GM12874 (cell line): ENCODE measurements at regions not wholly inside any gene's neighbourhood (a gene's known extent, or its start where the extent isn't known, plus 50 kb on each side); places are given as distances from the start of the nearest gene placed in this dataset.

Experiments used
- TF ChIP-seq, protein P1 (sequence below): IDR thresholded peaks from 2 replicates; pipeline ENCODE4 v1.5.1; 2011; ENCODE audit warnings: low read depth, mild to moderate bottlenecking, control low read depth, low read length, moderate library complexity; ENCODE audit not compliant: insufficient read depth

DNA sequence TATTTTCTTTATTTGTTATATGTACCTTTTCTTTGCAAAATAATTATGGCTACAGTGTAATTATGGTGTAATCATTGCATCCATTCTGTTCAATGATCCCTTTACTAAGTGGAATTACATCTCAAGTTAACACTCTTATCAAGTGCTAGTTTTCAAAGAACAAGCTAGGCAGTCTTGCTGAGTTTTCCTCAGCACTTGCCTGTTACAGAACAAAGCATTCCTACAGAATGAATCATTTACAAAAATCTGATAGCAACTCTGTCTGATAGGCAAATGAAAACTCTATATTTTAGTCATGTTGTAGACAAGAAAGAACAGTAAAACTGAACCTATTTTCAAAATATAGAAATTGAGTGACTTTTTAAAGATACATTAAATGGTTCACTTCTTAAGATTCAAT is 109.8 kb upstream of the POU3F2 start:
- TF ChIP-seq, protein P1, sequence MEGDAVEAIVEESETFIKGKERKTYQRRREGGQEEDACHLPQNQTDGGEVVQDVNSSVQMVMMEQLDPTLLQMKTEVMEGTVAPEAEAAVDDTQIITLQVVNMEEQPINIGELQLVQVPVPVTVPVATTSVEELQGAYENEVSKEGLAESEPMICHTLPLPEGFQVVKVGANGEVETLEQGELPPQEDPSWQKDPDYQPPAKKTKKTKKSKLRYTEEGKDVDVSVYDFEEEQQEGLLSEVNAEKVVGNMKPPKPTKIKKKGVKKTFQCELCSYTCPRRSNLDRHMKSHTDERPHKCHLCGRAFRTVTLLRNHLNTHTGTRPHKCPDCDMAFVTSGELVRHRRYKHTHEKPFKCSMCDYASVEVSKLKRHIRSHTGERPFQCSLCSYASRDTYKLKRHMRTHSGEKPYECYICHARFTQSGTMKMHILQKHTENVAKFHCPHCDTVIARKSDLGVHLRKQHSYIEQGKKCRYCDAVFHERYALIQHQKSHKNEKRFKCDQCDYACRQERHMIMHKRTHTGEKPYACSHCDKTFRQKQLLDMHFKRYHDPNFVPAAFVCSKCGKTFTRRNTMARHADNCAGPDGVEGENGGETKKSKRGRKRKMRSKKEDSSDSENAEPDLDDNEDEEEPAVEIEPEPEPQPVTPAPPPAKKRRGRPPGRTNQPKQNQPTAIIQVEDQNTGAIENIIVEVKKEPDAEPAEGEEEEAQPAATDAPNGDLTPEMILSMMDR = no peak

DNA sequence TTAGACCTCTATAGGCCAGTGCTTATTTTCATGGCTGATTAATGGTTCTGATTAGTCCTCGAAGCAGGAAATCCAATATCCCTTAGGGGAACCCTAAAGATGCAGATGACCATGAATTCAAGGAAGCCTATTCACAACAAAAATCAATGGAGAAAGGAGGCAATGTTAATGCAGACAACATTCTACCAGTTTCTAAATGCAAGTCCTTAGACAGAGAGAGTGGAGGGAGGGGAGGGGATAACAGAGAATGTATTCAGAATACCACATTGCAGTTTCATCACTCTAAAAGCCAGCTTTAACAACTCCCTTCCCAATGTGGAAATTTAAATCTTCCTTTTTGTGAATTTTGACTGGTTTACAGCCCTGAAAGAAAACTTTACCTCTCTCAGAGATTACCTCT is 87.1 kb upstream of the POU3F2 start:
- TF ChIP-seq, protein P1 = no peak

DNA sequence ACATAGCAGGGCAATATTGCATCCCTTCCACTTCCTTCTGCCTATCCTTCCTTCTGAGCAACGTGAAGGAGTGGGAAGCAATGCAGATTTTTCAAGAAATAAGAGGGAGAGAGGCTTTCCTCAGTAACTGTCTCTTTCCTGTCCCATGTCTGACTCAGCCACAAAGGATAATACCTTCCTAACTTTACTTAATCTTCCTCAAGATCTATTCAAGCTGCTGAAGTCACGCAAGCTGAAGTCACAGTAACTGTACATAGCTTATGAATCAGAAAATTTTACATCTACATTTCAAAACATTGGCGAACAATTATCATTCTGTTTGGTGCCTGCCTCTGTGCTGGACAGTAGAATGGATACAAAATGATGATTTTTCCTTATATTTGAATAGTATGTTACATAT is 86.4 kb upstream of the POU3F2 start:
- TF ChIP-seq, protein P1 = no peak

DNA sequence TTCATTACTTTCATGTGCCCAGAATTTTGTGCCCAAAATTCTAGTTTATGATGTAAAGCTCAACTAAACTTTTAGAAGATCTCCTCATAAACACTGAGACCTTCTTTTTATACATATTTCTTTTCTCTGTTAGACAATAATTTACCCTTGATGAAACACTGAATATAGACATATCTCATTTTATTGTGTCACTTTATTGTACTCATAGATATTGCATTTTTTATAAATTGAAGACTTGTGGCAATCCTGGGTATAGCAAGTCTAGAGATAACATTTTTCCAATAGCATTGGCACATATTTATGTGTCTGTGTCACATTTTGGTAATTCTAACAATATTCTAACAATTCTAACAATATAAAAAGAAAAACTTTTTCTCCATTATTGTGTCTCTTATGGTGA is 74.9 kb upstream of the POU3F2 start:
- TF ChIP-seq, protein P1 = no peak

DNA sequence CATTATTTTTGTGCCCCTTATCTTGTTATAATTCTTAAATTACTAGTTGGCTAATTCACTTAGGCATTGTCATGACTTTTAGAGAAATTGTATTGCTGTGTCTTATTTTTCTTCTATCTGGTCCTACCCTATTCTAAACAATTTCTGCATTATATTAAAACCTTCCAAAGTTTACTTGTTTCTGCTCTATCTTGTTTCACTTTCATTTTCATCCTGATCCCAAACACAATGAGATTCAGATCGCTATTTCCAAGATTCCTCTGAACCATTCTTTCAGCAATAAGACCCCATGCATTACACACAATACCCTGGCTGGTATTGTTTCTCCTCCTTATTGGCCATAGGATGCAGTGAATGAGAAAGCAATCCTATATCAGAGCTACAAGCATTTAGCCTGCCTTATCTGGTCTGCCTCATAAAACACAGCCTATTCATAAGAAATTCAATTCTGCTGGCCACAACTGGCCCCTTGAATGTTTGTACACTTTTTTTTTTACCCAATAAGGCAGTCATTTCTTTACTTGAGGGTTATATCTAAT is 69.9 kb upstream of the POU3F2 start:
- TF ChIP-seq, protein P1 = no peak

DNA sequence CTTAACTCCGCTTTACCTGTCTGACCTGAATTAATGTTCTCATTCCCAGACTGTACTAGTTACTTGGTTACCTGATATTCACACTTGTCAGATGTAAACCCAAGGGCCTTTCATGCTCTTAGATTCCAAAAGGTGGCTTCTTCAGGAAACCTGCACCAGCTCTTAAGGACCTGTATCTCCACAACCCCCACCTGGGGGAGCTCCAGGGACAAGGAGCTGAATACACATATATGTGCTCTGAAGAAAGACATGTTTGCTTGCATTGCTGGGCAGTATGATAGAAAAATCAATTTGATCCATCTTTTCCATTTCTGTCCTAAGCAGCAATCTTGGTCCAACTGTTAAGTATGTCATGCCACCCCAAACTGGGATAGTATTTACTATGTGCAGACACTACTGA is 64.8 kb upstream of the POU3F2 start:
- TF ChIP-seq, protein P1 = peak; percentile 14; the same call in 1 of the 2 replicates

DNA sequence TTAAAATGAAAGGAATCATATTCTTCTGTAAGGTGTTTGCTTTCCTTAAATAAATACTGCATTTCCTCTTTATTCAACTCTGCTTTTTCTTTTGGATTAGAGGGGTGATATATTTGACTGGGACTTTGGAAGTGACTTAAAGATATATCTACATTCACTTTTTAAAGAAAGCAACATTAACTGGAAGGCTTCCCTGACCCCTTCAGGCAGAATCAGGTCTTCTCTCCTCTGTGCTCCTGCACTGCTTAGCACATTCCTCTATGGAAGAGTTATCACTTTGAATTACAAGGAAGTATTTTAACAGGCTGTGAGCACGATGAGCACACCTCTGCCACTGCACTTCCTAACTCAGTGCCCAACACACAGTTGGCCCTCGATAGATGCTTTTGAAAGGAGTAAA is 59.2 kb upstream of the POU3F2 start:
- TF ChIP-seq, protein P1 = no peak

DNA sequence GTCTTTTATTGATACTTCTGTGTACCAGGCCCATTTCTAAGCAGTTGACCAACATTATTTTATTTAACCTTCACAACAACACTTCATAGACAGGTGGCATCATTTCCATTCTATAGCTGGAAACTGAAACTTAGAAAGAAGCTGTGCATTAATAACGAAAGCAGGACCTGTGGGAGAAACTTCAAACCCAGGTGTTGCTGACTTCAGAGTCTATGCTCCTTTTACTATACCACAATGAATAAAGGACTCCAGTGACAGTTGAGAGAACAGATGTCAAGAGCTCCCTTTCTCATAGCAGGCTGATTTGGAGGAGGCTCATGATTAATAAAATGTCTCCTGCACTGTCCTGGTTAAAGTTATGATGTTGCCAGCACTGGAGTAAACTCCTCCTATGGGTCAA is 56.6 kb upstream of the POU3F2 start:
- TF ChIP-seq, protein P1 = no peak
